NCI-H774 (cell line): ENCODE measurements at regions not wholly inside any gene's neighbourhood (a gene's known extent, or its start where the extent isn't known, plus 50 kb on each side); places are given as distances from the start of the nearest gene placed in this dataset.
"Not testable (repeated sequence)": the region's sequence is repeated elsewhere in the genome, so short reads cannot be mapped to it uniquely, and the experiment has no call there.

Experiments
- DNase-seq: peaks from one replicate; lab custom pipeline; 2025; lab: John Stamatoyannopoulos, UW

GRCh38 chr12:14207905-14208551, 157.5 kb upstream of the ATF7IP start:
- DNase-seq: no peak

- DNase-seq: no peak
These were observed 153.5 kb upstream of the ATF7IP start for GRCh38 chr12:14211947-14212387.

- no peak for DNase-seq
These were observed 151.9 kb upstream of the ATF7IP start for GRCh38 chr12:14213542-14213941.

- no peak for DNase-seq
These were observed 151.0 kb upstream of the ATF7IP start for GRCh38 chr12:14214495-14214894.

GRCh38 chr12:14215949-14216348, 149.5 kb upstream of the ATF7IP start:
- DNase-seq: not testable (repeated sequence)

- no peak for DNase-seq
These were observed 148.8 kb upstream of the ATF7IP start for GRCh38 chr12:14216405-14217294.

GRCh38 chr12:14219156-14219555, 146.3 kb upstream of the ATF7IP start:
- no peak for DNase-seq

GRCh38 chr12:14219670-14220069, 145.8 kb upstream of the ATF7IP start:
- DNase-seq: not testable (repeated sequence)

GRCh38 chr12:14225064-14225463, 140.4 kb upstream of the ATF7IP start:
- DNase-seq: no peak

GRCh38 chr12:14235176-14235575, 130.3 kb upstream of the ATF7IP start:
- not testable (repeated sequence) for DNase-seq

GRCh38 chr12:14236641-14237040, 128.8 kb upstream of the ATF7IP start:
- DNase-seq: not testable (repeated sequence)

GRCh38 chr12:14238221-14238792, 127.2 kb upstream of the ATF7IP start:
- DNase-seq: peak; percentile 6

- no peak for DNase-seq
These were observed 126.0 kb upstream of the ATF7IP start for GRCh38 chr12:14239350-14239934.

GRCh38 chr12:14239935-14240872, 125.3 kb upstream of the ATF7IP start:
- no peak for DNase-seq

GRCh38 chr12:14240873-14241220, 124.6 kb upstream of the ATF7IP start:
- DNase-seq: no peak

- DNase-seq: not testable (repeated sequence)
These were observed 122.7 kb upstream of the ATF7IP start for GRCh38 chr12:14242825-14243224.

- DNase-seq: no peak
These were observed 121.5 kb upstream of the ATF7IP start for GRCh38 chr12:14243941-14244340.

- no peak for DNase-seq
These were observed 120.4 kb upstream of the ATF7IP start for GRCh38 chr12:14244876-14245669.

- no peak for DNase-seq
These were observed 118.3 kb upstream of the ATF7IP start for GRCh38 chr12:14247166-14247565.

GRCh38 chr12:14249368-14249767, 116.1 kb upstream of the ATF7IP start:
- no peak for DNase-seq

- no peak for DNase-seq
These were observed 112.8 kb upstream of the ATF7IP start for GRCh38 chr12:14252697-14253096.
